KMS-11 (cell line): ENCODE measurements at regions not wholly inside any gene's neighbourhood (a gene's known extent, or its start where the extent isn't known, plus 50 kb on each side); places are given as distances from the start of the nearest gene placed in this dataset.

ENCODE experiments used
- H2AFZ ChIP-seq: fragments of 200-600 bp; sonication (generic); 2 replicates; pipeline ENCODE4 v1.6.1; 2016; ENCODE audit warnings: antibody characterized with exemption, mixed run types, low read depth
- H3K27ac ChIP-seq: fragments of 200-600 bp; sonication (generic); 2 replicates; pipeline ENCODE4 v1.6.1; 2016; ENCODE audit warnings: mild to moderate bottlenecking, mixed run types
- H3K27me3 ChIP-seq: fragments of 200-600 bp; sonication (generic); 2 replicates; pipeline ENCODE4 v1.6.1; 2017; ENCODE audit warnings: mild to moderate bottlenecking, low read depth, mixed run types, moderate library complexity; ENCODE audit not compliant: insufficient read depth
- H3K36me3 ChIP-seq: fragments of 200-600 bp; sonication (generic); 2 replicates; pipeline ENCODE4 v1.6.1; 2017; ENCODE audit warnings: mild to moderate bottlenecking, mixed run types; ENCODE audit not compliant: insufficient read depth
- H3K4me1 ChIP-seq: fragments of 200-600 bp; sonication (generic); 2 replicates; pipeline ENCODE4 v1.6.1; 2016; ENCODE audit warnings: mild to moderate bottlenecking, low read depth, mixed run types; ENCODE audit not compliant: poor library complexity, severe bottlenecking
- H3K4me2 ChIP-seq: fragments of 200-600 bp; sonication (generic); 2 replicates; pipeline ENCODE4 v1.7.0; 2016; ENCODE audit warnings: mild to moderate bottlenecking, mixed run types
- H3K4me3 ChIP-seq: fragments of 200-600 bp; sonication (generic); IDR thresholded peaks from 2 replicates; pipeline ENCODE4 v1.6.1; 2017; ENCODE audit warnings: low read depth, low read length, mixed read lengths; ENCODE audit not compliant: insufficient read depth
- H3K79me2 ChIP-seq: fragments of 200-600 bp; sonication (generic); 2 replicates; pipeline ENCODE4 v1.6.1; 2016; ENCODE audit warnings: low read depth, mixed run types; ENCODE audit not compliant: insufficient read depth
- H3K9ac ChIP-seq: fragments of 200-600 bp; sonication (generic); 2 replicates; pipeline ENCODE4 v1.6.1; 2016; ENCODE audit warnings: mild to moderate bottlenecking, mixed run types
- H4K20me1 ChIP-seq: fragments of 200-600 bp; sonication (generic); 2 replicates; pipeline ENCODE4 v1.6.1; 2016; ENCODE audit warnings: mild to moderate bottlenecking, mixed run types; ENCODE audit not compliant: insufficient read depth
- CTCF ChIP-seq: fragments of 200-600 bp; sonication (generic); conservative IDR thresholded peaks from 2 replicates; pipeline ENCODE4 v1.6.1; 2017; ENCODE audit warnings: low read depth, mild to moderate bottlenecking, antibody characterized with exemption, low read length, moderate library complexity, mixed read lengths

- H3K27ac ChIP-seq: no peak overlapping the region
- no peaks in the 10 kb centered on the region for H4K20me1 ChIP-seq
- no peaks in the 10 kb centered on the region for H3K27me3 ChIP-seq
- H2AFZ ChIP-seq: no peak overlapping the region
- no peak for TF ChIP-seq CTCF
- H3K4me2 ChIP-seq: no peak overlapping the region
- H3K36me3 ChIP-seq: no peaks in the 10 kb centered on the region
- H3K4me3 ChIP-seq: no peak overlapping the region
- H3K9ac ChIP-seq: no peak overlapping the region
- H3K79me2 ChIP-seq: no peaks in the 10 kb centered on the region
- no peaks in the 10 kb centered on the region for H3K4me1 ChIP-seq
Measured at GRCh38 chr1:221286399-221286798, 407.2 kb downstream of the HLX start.

- Histone ChIP-seq H3K27me3 (no peaks in the 10 kb centered on the region), H3K27ac (no peak overlapping the region), H3K4me3 (no peak overlapping the region), H3K9ac (no peak overlapping the region), H2AFZ (no peak overlapping the region), H3K4me2 (no peak overlapping the region), H3K4me1 (no peaks in the 10 kb centered on the region), H4K20me1 (no peaks in the 10 kb centered on the region), H3K36me3 (no peaks in the 10 kb centered on the region), H3K79me2 (no peaks in the 10 kb centered on the region)
- TF ChIP-seq CTCF: no peak
Measured at GRCh38 chr1:221289103-221289502, 409.9 kb downstream of the HLX start.

GRCh38 chr1:221290669-221291068 lies 411.4 kb downstream of the HLX start:
- TF ChIP-seq CTCF: no peak
- Histone ChIP-seq H3K9ac (no peak overlapping the region), H3K27me3 (no peaks in the 10 kb centered on the region), H3K4me2 (no peak overlapping the region), H3K4me3 (no peak overlapping the region), H4K20me1 (no peaks in the 10 kb centered on the region), H3K4me1 (no peaks in the 10 kb centered on the region), H3K36me3 (no peaks in the 10 kb centered on the region), H3K79me2 (no peaks in the 10 kb centered on the region), H2AFZ (no peak overlapping the region), H3K27ac (no peak overlapping the region)

GRCh38 chr1:221291113-221291512 lies 411.9 kb downstream of the HLX start:
- H3K27me3 ChIP-seq: no peaks in the 10 kb centered on the region
- no peak overlapping the region for H3K4me2 ChIP-seq
- no peak overlapping the region for H3K9ac ChIP-seq
- H3K4me3 ChIP-seq: no peak overlapping the region
- no peaks in the 10 kb centered on the region for H3K79me2 ChIP-seq
- H3K36me3 ChIP-seq: no peaks in the 10 kb centered on the region
- no peaks in the 10 kb centered on the region for H4K20me1 ChIP-seq
- TF ChIP-seq CTCF: no peak
- H2AFZ ChIP-seq: no peak overlapping the region
- no peak overlapping the region for H3K27ac ChIP-seq
- no peaks in the 10 kb centered on the region for H3K4me1 ChIP-seq

- Histone ChIP-seq H3K27me3 (no peaks in the 10 kb centered on the region), H3K4me2 (no peak overlapping the region), H3K79me2 (no peaks in the 10 kb centered on the region), H4K20me1 (no peaks in the 10 kb centered on the region), H3K4me1 (no peaks in the 10 kb centered on the region), H3K36me3 (no peaks in the 10 kb centered on the region), H3K4me3 (no peak overlapping the region), H3K9ac (no peak overlapping the region), H3K27ac (no peak overlapping the region), H2AFZ (no peak overlapping the region)
- TF ChIP-seq CTCF: no peak
Measured at GRCh38 chr1:221292652-221293051, 413.4 kb downstream of the HLX start.
